HG02678 (cell line): ENCODE measurements at regions not wholly inside any gene's neighbourhood (a gene's known extent, or its start where the extent isn't known, plus 50 kb on each side); places are given as distances from the start of the nearest gene placed in this dataset.

Source experiments
- ATAC-seq: cut with Tn5 transposase; IDR thresholded peaks from one replicate; pipeline ENCODE4 v1.9.1; 2021; ENCODE audit warnings: mild to moderate bottlenecking, moderate library complexity; ENCODE audit not compliant: unreplicated experiment

- ATAC-seq: no peak
These were observed 250.1 kb upstream of the CTAGE1 start for GRCh38 chr18:22667616-22668422.

DNA sequence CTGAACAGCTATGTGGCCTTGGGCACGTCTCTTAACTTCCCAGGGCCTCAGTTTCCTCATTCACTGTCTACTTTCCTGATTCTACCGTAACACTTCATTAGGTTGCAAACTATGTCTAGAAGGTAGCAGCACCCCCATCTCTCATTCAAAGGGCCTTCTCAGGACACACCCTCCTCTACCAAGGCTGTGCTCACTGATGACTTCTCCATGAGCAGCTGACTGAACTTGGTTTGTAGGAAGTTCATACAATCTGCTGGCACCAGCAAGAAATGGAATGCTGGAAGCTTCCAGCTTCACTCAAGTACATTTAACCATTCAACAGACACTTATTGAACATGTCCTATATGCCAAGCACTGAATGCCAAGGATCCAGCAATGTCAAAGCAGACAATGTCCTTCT, 250.8 kb upstream of the CTAGE1 start:
- ATAC-seq: no peak

- peak; percentile 62 for ATAC-seq
These were observed 253.2 kb upstream of the CTAGE1 start for GRCh38 chr18:22670914-22671313.

GRCh38 chr18:22673182-22673862, 255.6 kb upstream of the CTAGE1 start:
- no peak for ATAC-seq

GRCh38 chr18:22674272-22674671, 256.6 kb upstream of the CTAGE1 start:
- no peak for ATAC-seq

DNA sequence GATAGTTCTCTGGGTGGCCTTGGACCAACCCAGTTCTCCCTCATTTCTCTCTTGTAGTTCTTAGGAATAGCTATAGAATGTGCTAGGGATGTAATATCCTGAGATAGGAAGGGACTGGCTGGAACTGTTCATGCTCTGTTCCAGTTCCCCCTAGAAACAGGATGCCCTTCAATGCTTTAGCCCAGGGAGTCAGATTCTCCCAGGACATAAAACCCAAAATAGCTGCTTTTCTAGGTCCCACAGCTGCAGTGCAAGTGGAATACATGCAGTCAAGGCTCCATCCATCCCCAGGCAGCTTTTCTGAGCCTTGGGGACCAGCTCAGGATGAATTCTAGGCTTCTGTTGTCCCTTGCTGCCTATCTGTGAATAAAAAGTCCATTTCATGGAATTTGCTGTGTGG, 257.3 kb upstream of the CTAGE1 start:
- no peak for ATAC-seq

DNA sequence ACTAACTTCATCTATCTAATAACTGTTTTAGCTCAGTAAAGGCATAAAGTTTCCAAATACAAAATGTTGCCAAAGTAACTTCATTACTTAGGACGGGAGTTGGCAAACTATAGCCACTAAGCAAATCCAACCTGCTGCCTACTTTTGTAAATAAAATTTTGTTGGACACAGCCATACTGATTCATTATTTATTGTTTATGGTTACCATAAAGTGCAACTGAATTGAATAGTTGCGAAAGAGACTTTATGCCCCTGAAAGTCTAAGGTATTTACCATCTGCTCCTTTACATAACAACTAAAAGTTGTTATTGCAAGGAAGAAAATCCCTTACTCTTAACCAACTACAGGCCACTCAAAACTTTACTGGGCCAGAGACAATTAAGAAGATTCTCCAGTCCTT, 256.7 kb upstream of the RBBP8 start:
- no peak for ATAC-seq

DNA sequence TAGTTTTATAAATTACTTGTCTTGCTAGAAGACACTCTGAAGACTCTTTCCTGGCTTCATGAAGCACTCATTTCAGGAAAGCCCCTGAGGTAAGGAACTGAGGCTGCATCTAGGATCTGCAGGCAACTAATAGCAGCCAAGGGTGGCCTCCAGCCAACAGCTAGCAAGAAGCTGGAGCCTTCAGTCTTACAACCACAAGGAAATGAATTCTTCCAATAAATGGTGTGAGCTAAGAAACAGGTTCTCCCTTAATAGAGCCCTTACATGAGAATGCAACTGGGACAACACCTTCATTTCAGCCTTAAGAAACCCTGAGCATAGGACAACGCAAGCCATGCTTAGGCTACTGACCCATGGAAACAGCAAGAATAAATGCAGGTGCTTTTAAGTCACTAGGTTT, 254.6 kb upstream of the RBBP8 start:
- ATAC-seq: no peak

DNA sequence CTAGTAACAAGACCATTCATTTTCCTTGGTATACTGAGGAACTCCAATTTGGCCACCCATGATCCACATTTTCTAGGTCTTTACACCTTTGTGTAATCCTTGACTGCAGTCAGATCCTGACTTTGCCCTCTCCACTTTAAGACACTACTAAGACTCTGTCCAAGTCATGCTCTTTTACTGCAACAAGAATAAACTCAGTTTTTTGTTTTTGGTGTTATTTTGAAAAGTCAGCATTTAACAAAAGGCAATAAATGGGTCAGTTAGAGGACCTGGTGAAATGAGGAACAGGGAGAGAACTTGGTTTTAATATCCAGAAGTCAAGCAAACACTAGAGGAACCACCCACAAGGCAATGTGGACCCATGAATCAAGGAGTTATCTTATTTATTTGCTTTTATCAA, 252.2 kb upstream of the RBBP8 start:
- no peak for ATAC-seq

DNA sequence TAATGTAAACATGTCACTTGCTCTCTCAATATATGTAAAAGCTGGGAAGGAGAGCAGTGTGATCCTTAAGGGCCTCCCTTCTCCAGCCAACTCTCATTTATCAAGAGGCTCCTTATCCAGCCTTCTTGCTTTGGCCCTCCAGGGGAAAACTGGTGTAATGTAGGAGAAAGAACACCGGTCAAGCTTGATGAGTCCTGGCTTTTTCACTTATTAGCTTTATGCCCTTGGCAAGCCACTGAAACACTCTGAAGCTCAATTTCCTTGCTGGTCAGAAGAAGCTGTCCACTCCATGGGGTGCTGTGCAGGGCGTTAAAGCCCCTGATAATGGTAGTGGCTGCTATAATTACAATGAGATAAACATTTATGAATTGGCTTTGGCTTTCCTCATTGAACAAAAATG, 251.2 kb upstream of the RBBP8 start:
- ATAC-seq: no peak

DNA sequence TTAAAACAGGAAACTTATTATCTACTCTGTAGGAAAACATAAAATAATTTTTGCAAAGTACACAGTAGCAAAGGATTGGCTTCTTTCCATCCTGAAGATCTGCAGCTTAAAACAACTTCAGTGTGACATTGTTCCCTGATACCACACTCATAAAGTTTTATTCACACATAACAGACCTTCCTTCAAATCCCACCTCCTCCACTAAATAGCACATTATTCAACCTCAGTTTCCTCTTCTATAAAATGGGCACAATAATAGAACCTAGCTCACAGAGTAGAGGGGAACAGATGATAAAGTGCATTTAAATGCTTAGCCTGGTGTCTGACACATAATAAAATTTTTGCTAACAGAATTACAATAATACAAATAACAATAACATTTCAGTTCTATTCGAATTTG, 250.4 kb upstream of the RBBP8 start:
- no peak for ATAC-seq

DNA sequence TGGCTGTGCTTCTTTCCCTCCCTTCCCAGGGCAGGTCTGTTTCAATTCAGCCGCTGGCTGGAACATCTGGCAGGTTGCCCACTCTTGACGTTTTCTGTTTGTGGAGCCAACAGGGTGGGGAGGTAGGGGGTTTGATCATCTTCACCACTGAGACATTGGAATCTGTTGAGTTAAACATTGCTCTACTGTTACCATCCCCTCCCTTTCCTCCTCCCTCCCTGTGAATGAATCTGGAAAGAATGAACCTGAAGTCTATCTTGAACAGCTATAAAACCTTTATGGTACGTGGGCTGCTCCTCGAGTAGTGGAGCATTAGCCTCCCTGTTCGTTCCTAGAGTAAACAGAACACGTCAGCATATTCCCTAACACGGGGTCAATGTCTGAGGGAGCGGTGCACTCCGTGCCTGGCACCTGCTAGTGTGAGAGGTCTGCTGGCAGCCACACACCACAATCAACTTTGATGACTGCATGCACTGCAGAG, 249.9 kb upstream of the RBBP8 start:
- ATAC-seq: no peak

- ATAC-seq: no peak
These were observed 249.3 kb upstream of the RBBP8 start for GRCh38 chr18:22683786-22684185.

GRCh38 chr18:22684268-22684667, 248.9 kb upstream of the RBBP8 start:
- ATAC-seq: no peak

- no peak for ATAC-seq
These were observed 247.3 kb upstream of the RBBP8 start for GRCh38 chr18:22685788-22686187.

DNA sequence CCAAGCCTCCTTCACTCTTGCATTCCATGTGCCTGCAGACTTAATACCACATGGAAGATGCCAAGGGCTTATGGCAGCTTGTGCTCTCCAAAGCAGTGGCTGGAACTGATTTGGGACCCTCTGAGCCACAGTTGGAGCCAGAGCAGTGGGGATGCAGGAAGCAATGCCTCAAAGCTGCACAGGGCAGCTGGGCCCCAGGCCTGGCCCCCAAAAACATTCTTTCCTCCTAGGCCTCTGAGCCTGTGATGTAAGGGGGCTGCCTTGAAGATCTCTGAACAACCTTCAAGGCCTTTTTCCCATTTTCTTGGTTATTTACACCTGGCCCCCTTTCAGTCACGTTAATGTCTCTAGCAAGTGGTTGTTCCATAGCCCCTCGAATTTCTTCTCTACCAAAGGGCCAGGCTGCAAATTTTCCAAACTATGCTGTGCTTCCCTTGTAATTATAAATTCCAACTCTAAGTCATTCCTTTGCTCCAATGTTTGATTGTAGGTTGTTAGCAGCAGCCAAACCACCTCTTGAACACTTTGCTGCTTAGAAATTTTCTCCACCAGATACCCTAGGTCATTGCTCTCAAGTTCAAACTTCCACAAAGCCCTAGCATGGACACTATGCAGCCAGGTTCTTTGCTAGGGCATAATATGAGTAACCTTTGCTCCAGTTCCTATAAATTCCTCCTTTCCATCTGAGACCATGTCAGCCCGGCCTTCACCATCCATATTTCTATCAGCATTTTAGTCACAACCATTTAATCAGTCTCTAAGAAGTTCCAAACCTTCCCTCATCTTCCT, 245.0 kb upstream of the RBBP8 start:
- ATAC-seq: no peak

GRCh38 chr18:22688877-22689496, 244.1 kb upstream of the RBBP8 start:
- no peak for ATAC-seq

- ATAC-seq: no peak
These were observed 243.4 kb upstream of the RBBP8 start for GRCh38 chr18:22689712-22690111.

DNA sequence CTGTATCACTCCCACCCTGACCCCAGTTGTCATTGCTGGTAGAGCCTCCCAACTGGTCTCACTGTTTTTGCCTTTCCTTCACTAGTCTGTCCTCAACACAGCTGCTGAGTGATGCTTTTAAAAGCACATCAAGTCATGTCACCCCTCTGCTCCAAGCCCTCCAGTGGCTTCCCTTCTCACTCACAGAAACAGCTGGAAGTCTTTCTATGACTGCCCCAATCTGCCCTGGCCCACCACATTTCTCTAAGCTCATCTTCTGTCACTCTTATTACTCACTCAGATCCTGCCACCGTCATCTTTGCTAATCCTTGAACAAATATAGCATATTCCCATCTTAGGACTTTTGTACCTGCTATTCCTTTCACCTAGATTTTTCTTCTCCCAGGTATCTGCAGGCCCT, 242.6 kb upstream of the RBBP8 start:
- no peak for ATAC-seq

GRCh38 chr18:22691946-22692710, 241.0 kb upstream of the RBBP8 start:
- no peak for ATAC-seq
